GM21360 (cell line): ENCODE measurements at regions not wholly inside any gene's neighbourhood (a gene's known extent, or its start where the extent isn't known, plus 50 kb on each side); places are given as distances from the start of the nearest gene placed in this dataset.
"Not testable (repeated sequence)": the region's sequence is repeated elsewhere in the genome, so short reads cannot be mapped to it uniquely, and the experiment has no call there.

Experiments used
- ATAC-seq: cut with Tn5 transposase; IDR thresholded peaks from one replicate; pipeline ENCODE4 v1.9.1; 2021; ENCODE audit warnings: mild to moderate bottlenecking, moderate library complexity; ENCODE audit not compliant: unreplicated experiment

DNA sequence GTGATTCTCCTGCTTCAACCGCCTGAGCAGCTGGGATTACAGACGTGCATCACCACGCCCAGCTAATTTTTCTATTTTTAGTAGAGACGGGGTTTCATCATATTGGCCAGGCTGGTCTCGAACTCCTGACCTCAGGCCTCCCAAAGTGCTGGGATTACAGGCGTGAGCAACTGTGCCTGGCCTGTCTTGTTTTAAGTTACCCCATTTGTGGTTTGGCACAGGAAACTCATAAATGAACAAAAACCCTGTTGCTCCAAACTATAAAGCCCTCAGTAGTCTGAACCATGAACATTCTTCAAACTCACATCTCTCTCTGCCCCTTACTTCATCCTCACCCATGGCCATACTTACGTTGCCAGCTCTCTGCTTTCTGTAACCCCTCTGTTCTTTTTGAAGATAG, 61.7 kb downstream of the RHOU start:
- not testable (repeated sequence) for ATAC-seq

DNA sequence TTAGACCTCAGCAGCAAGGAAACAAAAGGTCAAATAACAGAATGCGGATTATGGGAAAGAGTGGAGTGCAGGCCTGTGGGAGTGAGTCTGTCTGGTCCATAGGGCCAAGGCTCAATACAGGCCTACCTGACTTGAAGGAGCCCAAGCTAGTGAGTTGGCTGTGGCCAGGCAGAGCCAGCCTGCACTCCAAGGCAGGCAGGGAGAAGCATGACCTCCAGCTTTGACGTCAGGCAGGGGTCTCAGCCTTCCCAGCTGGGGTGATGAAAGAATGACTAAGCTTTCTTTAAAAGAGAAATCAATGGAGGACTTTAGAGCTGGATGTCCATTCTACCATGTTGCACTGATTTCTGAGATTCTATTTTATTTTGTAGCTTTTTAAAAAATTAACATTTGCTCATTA, 62.8 kb downstream of the RHOU start:
- no peak for ATAC-seq

DNA sequence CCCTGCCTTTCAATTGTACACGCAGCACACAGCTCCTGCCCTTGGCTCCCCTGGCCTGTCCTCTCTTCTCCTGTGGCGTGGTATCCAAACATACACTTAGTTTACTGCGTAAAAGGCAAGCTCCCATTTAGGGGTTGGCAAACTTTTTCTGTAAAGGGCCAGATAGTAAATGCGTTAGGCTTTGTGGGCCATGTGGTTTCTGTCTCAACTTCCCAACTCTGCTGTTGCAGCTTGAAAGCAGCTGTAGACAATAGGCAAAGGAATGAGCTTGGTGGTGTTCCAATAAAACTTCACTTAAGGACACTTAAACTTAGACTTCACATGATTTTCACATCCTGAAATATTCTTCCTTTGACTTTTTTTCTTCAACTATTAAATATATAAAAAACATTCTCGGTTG, 63.3 kb downstream of the RHOU start:
- ATAC-seq, result no peak

DNA sequence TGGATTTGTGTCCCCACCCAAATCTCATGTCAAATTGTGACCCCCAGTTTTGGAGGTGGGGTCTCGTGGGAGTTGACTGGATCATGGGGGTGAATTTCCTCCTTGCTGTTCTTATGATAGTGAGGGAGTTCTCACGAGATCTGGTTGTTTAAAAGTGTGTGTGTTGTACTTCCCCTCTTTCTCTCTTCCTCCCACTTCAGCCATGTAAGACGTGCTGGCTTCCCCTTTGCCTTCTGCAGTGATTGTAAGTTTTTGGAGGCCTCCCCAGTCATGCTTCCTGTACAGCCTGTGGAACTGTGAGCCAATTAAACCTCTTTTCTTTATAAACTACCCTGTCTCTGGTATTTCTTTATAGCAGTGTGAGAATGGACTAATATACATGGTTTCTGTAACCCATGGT, 64.6 kb downstream of the RHOU start:
- ATAC-seq, result no peak

DNA sequence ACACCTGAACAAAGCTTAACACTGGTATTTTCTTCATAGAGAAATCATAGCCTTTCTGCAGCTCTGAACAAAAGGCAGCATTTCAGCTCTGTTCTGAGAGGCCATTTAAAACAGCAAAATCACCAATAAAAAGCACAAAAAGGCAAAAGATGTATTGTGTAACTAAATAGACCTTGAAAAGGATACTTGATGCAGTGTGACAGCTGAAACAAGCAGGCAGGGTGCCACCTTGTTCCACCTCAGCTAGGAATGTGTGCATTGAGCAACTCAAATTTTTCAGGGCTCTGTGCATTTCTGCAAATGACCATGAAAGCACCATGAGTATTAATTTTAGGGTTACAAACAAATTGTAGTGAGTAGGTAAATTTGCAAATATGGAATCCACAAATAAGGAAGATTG, 65.8 kb downstream of the RHOU start:
- ATAC-seq, result no peak

DNA sequence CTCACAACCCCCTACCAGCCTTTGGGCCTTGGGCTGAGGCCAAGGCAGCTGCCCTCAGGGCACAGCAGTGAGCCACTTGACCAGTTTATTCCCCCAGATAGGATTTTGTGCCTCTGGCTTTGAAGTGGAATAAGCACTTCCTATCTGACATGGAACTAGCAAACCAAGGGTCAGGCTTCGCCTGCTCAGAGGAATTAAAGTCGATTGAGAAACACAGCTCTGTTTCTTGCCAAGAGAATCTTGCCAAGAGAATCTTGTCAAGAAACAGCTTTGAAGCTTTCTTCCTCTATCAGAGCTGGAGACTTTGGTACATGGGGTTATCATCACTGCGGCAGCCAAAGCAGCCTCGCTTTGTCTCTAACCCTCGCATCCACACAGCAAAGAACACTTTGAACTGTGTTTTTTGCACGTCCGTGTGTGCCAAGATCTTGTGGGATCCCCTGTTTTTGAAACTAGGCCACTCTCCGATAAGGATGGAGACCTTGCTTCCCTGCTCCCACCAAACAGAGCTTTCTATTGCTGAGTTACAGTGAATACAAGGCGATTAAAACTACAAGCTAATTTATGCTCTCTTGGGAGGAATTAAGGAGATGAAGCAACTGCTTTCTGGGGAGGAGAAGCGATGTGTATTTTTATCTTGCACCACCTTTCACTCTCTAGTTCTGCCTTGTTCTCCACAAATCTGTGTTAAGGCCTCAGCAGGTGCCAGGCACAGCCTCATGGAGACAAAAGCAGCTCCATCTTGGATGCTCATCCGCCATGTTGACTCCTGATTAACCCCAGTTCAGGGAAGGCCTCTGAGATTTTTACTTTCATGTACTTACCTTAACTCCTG, 67.3 kb downstream of the RHOU start:
- ATAC-seq, result no peak

DNA sequence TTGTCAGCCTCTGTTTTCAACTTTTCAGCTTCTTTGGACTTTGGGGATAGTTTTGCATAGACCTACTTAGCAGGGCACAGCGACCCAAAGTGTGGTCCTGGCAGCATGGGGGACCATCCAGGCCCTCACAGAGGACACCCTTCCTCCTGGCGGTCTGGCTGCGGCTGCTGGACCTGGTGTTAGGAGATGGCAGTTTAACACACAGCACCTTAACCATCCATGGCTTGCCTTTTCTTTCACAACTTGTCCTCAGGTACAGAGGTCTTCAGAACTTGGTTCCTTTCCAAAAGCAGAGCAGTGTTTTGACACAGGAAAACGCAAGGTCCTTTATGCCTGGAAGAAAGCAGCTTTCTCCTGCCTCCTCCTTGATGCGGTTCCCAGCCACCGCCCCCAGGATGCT, 68.1 kb downstream of the RHOU start:
- no peak for ATAC-seq

DNA sequence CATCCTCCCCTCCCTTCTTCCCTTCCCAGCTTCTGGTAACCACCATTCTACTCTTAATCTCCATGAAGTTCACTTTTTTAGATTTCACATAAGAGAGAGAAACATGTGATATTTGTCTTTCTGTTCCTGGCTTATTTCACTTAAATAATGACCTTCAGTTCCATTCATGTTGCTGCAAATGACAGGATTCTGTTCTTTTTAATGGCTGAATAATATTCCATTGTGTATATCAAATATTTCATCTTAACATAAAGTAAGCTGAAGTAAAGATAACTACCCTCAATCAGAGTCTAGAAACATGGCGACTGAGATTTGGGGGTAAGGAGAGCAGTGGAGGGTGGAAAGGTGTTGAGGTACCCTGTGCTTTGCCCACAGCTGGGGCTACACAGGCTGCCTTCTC, 68.9 kb downstream of the RHOU start:
- no peak for ATAC-seq

DNA sequence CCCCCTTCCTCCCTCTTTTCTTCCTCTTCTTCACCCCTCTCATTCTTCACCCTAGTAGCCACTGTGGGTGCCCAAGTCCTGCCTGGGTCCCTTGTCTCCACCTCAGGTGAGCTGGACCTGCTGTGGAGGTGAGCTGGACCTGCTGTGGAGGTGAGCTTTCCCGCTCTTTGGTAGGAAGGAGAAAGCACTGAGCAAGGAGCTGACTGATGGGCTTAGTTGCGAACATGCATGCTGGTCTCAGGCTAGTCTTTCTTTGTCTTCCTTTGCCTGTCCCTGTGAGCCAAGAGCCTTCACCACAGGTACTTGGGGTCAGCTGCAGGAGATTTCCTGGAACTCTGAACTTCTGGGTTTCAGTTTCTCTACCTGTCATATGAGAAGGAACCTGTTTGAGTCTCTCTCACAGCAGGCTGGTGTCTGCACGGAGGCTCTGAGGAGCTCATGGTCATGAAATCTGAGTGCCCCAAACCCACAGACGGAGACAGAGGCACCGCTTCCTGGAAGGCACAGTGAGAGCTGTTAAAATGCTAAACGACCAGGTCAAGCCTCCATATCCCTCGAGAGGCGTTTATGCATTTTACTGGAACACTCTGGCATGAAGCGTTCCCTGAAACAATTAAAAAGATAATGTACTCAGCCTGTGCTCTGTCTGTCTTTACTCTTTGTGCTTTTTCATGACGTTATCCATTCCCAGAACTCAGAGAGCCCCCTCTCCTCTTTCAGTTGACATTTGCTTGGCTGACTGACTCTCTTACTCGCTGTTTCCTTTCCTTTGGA, 69.5 kb downstream of the RHOU start:
- no peak for ATAC-seq

DNA sequence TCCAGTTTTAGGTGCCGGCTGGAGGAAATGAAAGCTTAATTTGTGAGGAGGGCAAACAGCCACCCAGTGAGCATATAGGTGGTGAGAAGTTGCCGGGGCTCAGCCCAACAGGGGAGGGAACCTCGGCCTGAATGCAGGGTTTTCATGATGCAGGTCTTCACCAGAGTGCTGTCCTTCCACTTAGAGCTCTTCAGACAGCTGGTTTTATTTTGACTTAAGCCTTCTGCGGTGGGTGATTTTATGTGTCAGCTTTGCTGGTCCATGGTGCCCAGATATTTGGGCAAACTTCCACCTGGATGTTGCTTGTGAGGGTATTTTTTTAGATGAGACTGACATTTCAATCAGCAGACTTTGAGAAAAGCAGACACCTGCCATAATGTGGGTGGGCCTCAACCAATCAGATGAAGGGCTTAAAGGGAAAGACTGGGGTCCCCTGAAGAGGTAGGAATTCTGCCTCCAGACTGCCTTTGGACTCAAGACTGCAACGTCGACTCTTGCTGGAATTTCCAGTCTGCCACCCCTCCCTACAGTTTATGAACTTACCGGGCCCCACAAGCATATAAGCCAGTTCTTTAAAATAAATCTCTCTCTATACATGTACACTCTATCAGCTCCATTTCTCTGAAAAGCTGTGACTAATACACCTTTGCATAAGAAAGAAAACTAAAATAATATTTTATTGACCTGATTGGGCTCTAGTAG, 72.8 kb downstream of the RHOU start:
- no peak for ATAC-seq

DNA sequence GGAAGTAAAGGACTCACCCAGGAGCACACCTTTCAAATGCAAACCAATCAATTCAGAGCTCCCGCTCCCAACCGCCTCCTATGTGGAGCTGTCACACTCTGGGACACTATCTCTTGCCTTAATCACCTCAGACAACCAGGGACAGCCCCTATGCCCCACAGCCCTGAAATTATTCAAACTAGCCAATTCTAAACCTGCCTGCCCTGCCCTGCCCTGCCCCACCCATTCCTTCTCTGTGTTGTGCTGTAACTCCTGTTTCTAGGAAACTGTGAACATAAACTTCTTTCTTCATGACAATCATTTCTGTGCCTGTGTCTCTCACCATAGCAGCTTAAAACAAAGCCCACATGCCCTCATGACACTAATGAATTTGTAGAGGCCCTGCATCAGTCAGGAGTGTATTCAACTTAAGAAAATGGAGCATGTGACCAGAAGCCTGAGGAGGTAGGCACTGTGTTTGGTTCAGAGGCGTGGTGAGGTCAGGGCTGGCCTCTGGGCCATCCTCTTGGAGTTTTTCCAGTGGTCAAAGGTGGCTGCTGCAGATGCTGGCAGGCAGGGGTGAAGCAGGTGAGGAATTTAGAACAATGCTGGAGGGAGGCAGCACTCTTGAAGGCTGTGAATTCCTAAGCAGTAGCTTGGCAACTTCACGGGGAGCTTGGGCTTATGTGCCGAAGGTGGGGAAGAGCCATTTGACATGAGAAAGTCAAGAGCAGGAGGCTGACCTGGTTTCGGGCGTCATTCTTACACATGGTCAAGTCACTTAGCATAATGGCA, 74.5 kb downstream of the RHOU start:
- no peak for ATAC-seq

DNA sequence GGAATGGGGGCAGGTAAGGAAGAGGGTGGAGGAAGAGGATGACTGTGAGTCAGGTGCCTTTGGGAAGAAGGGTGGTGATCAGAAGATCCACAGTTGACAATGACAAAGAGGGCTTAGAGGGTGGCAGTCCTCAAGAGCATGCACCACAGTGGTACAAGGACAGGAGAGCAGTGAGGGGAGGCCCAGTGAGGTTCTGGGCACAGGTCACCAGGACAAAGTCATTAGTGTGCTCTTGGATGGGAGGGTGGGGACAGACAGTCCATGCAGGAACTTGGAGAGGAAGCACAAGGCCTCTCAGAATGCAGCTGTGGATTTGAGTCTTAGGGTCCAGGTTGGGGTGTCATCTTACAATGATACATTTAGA, 75.1 kb downstream of the RHOU start:
- no peak for ATAC-seq

DNA sequence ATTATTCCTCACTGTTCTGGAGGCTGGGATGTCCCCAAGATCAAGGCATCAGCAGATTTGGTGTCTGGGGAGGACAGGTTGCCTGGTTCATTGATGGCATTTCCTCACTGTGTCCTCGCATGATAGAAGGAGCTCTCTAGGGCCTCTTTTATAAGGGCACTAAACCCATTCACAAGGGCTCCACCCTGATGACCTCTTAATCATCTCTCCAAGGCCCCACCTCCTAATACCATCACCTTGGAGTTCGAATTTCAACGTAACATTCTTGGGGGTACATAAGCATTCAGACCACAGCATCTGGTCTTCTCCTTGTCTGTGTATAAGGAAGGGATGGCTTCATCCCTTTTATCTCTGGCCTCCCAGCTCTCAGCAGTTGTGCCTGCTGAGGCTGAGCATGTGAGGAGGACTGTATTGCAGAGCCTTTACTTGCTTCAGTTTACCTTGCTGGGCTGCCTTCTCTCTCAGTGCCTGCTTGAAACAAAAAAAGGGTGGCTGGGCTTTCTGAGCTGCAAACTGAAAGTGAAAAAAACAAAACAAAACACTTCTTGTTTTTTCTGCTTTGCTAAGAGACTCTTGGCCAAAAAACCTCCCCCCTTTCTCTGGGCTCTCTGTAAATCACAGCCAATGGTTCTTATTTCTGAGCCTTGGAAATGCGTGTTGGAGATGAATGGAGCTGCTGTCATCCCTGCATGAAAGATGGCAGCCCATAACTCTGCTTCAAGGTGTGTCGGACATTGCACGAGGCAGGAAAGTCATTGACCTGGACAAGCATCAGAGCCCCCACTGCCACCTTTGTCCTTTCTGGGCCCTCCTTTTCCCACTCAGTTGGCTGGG, 75.8 kb downstream of the RHOU start:
- ATAC-seq, result no peak

DNA sequence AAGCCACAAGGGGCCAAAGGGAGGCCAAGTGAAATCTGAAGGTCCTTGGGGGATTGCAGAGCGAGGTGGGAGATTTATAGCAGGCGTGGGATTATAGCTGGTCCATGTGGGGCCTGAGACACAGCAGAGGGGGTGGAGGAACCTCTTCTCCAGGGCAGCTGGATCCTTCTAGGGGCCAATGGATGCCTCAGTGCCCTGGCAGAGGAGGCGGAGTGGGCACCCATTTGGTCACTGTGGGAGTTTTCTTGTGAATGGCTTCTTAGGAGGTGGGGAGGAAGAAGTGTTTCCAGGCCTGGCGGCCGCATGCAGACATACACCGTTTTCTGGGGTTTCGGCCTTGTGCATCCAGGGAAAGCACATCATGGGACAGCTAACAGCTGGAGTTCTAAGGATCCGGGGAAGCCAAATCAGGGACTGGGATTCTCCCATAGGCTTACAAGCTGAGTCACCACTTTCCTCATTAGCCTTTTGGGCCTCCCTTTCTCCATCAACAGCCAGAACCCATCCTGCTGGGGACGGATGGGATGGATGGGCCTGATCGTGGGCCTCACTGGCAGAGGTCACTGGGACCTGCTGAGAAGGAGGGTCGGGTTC, 76.5 kb downstream of the RHOU start:
- ATAC-seq, result no peak

DNA sequence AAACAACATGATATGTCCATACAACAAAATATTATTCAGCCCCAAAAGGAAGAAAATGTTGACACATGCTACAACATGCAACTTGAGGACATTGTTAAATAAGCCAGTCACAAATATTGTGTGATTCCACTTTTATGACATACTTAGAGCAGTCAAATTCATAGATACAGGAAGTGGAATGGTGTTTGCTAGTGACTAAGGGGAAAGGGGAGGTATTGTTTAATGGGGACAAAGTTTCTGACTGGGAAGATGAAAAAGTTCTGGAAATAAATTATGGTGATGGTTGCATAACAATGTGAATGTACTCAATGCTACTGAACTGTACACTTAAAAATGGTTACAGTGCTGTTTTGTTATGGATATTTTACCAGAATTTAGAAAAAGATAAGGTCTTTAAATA, 77.7 kb downstream of the RHOU start:
- ATAC-seq, result no peak

DNA sequence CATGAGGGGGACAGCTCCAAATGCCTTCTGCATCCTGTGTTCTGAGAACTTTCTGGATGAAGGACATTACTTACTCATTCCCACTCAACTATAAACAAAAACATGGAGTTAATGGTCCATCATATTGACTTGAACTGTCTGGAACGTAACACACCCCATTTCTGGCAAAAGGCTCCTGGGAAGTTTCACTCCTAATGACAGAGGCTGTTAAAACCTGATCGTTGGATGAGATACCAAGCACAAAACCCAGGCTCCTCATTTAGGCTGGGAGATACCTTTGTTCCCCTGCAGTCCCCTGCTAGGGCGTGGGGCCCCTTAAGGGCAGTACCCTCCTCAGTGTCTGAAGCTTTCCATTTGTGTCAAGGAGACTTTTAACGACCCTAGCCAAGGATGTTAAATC, 78.9 kb downstream of the RHOU start:
- ATAC-seq, result no peak

DNA sequence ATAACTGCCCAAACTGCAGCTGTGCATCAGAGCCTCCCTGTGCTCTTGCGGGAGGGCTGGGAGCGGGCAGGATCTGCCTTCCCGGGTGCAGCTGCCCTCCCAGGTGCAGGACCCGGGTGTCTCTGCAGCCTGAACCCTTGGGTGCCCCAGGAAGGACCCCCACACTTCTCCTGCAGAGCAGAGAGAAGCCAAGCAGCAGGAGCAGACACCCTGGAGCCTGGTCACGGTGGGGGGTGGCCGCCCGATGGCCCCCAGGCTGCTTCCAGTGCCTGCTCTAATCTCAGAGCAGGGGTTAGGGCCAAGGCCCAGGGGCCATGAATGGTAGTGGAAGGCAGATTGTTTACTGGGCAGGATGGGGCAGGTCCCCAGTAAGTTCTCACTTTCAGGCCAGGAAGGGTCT, 83.0 kb downstream of the RHOU start:
- ATAC-seq, result no peak

DNA sequence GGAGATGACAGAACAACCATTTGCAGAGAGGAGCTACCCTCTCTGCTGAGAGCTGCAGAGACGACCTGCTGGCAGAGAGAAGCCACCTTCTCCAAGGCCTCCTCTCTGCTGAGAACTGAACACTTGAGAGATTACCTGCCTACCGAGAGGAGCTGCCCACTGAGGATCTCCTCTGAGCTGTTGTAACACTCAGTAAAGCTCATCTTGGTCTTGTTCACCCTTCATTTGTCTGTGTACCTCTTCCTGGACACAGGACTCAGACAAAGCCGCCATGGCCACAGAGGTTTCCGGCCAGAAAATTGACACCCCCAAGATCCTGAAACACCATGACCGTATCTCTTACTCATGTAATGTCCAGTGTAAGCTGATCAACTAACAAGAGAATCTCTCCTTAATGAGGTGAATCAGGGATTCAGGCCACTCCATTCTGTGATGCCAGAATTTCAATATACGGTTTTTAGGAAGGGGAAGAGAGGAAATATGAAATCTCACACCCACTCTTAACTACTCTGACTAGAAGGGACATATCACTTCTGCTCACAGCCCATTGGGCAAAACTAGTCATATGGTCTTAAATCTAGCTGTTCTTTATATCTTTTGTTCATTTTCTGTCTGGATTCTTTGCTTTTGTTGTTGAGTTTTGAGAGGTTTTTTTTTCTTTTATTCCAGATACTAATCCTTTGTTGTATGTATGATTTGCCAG, 83.8 kb downstream of the RHOU start:
- ATAC-seq, result no peak

DNA sequence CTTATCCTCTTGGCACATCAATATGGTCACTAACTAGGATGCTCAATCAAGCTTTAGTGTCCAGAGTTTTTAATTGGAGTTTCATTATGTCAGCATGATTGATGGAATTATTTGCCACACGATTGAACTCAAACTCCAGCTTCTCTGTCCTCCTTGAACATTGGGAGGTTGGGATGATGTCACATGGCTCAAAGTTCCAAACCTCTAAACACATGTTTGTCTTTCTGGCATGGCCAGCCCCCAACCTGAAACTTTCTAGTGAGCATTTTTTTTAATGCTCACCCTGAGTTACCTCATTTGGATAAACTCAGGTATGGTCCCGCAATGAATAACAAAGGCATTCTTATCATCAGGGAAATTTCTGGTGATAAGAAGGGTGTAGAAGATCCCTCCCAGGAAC, 86.0 kb downstream of the RHOU start:
- no peak for ATAC-seq
